ENCODE measurements at regions not wholly inside any gene's neighbourhood (a gene's known extent, or its start where the extent isn't known, plus 50 kb on each side); places are given as distances from the start of the nearest gene placed in this dataset.

DNA sequence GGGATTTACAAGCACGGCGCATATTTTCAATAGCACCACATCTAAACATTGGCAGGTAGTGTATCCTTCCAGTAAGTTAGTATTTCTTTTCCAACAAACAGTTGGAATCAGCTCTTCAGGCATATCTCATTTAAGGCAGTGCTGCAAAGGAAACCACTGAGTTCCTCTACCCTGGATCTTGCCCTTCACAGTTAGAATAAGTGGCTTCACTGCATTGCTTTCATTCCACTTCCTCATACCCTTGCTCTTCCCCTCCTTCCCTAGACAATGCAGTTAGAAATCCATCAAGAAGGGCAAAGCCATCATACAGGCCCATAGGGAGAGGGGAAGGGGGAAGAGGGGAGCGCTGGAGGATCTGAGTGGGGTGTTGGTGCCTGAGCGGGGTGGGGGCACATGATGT lies 173.7 kb downstream of the FBXO15 start:
- TF ChIP-seq, protein P1, sequence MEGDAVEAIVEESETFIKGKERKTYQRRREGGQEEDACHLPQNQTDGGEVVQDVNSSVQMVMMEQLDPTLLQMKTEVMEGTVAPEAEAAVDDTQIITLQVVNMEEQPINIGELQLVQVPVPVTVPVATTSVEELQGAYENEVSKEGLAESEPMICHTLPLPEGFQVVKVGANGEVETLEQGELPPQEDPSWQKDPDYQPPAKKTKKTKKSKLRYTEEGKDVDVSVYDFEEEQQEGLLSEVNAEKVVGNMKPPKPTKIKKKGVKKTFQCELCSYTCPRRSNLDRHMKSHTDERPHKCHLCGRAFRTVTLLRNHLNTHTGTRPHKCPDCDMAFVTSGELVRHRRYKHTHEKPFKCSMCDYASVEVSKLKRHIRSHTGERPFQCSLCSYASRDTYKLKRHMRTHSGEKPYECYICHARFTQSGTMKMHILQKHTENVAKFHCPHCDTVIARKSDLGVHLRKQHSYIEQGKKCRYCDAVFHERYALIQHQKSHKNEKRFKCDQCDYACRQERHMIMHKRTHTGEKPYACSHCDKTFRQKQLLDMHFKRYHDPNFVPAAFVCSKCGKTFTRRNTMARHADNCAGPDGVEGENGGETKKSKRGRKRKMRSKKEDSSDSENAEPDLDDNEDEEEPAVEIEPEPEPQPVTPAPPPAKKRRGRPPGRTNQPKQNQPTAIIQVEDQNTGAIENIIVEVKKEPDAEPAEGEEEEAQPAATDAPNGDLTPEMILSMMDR (IDR thresholded peaks at IDR 0.05): no peak
- TF ChIP-seq POLR2A (IDR thresholded peaks at IDR 0.05): no peak
- no peaks in the 10 kb centered on the region for H3K9me3 ChIP-seq
- DNase-seq: no peak
- H3K27ac ChIP-seq: no peak overlapping the region
- no peak overlapping the region for H3K4me3 ChIP-seq (replicated peaks in 1 of 3)
- 88 to 96% methylated on average over 4 of the region's 4 CpGs for WGBS, 2 donors
- H3K36me3 ChIP-seq: no peaks in the 10 kb centered on the region
- intact Hi-C loops (cut with DNase I): no loop called here
- no peaks in the 10 kb centered on the region for H3K27me3 ChIP-seq
- no peaks in the 10 kb centered on the region for H3K4me1 ChIP-seq

DNA sequence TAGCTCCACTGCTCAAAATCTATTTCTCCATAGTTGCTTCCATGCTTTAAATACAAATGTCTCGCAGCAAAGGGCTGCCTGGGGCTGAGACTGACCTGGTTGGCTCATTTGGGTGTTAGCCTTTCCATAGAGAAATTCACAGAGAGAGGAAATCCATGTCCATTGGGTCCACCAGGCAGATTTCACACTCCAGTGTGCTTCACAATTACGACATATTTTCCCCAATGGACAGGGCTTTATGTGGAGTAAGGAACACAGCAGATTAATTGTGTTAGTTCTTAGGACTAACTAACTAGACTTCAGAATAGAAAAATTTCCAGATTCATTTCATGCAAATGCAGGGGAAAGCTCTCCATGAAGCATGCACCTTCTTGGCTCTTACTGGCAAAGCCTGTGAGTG lies 180.7 kb downstream of the FBXO15 start:
- no peaks in the 10 kb centered on the region for H3K4me1 ChIP-seq
- no peak overlapping the region for H3K27ac ChIP-seq
- no peak overlapping the region for H3K4me3 ChIP-seq (replicated peaks in 1 of 3)
- TF ChIP-seq POLR2A (IDR thresholded peaks at IDR 0.05): no peak
- TF ChIP-seq, protein P1 (IDR thresholded peaks at IDR 0.05): no peak
- H3K9me3 ChIP-seq: no peaks in the 10 kb centered on the region
- H3K36me3 ChIP-seq: no peaks in the 10 kb centered on the region
- intact Hi-C loops (cut with DNase I): no loop called here
- no peak for DNase-seq
- no peaks in the 10 kb centered on the region for H3K27me3 ChIP-seq
- 65 to 80% methylated on average over 2 of the region's 2 CpGs for WGBS, 2 donors

DNA sequence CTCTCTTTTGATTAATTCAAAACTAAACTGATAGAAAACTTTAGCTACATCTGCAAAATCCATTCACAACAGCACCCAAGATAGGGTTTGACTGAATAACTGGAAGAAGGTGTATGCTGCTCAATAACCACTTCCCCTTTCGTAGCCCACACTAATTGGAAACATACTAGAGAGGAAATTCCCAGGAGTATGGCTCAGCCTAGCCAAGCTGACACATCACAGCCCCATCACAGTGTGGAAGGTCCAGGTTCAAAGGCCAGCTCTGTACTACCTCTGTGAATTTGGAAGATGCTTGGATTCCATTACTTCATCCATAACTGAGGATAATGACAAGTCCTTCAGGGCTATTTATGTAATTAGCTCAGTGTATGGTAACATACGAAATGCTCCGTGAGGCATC lies 185.4 kb downstream of the FBXO15 start:
- no peaks in the 10 kb centered on the region for H3K4me1 ChIP-seq
- 64 to 75% methylated on average over 3 of the region's 3 CpGs for WGBS, 2 donors
- H3K27ac ChIP-seq: no peak overlapping the region
- no peak for TF ChIP-seq POLR2A (IDR thresholded peaks at IDR 0.05)
- TF ChIP-seq, protein P1 (IDR thresholded peaks at IDR 0.05): no peak
- no peak overlapping the region for H3K4me3 ChIP-seq (replicated peaks in 1 of 3)
- H3K27me3 ChIP-seq: no peaks in the 10 kb centered on the region
- H3K9me3 ChIP-seq: no peaks in the 10 kb centered on the region
- DNase-seq: no peak
- intact Hi-C loops (cut with DNase I): no loop called here
- H3K36me3 ChIP-seq: no peaks in the 10 kb centered on the region

DNA sequence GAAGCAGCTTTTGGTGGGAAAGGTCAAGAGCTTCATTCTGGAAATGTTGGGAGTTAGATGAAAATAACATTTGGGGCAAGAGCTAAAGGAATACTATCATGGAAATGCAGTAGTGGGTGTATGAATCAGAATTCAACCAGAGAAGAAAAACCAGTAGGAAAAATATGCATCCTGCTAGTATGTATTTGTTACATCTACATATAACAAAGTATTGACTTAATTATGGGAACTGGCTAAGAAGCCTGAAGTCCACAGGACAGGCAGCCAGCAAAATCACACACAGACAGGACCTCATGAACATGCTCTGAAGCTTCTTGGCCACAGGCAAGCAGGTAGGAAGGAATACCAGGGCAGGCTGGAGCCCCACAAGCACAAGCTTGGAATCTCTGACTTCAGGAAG lies 185.8 kb downstream of the FBXO15 start:
- TF ChIP-seq, protein P1 (IDR thresholded peaks at IDR 0.05): no peak
- no peaks in the 10 kb centered on the region for H3K27me3 ChIP-seq
- no peak overlapping the region for H3K27ac ChIP-seq
- no peaks in the 10 kb centered on the region for H3K36me3 ChIP-seq
- intact Hi-C loops (cut with DNase I): no loop called here
- no peak overlapping the region for H3K4me3 ChIP-seq (replicated peaks in 1 of 3)
- no peaks in the 10 kb centered on the region for H3K9me3 ChIP-seq
- DNase-seq: no peak
- H3K4me1 ChIP-seq: no peaks in the 10 kb centered on the region

DNA sequence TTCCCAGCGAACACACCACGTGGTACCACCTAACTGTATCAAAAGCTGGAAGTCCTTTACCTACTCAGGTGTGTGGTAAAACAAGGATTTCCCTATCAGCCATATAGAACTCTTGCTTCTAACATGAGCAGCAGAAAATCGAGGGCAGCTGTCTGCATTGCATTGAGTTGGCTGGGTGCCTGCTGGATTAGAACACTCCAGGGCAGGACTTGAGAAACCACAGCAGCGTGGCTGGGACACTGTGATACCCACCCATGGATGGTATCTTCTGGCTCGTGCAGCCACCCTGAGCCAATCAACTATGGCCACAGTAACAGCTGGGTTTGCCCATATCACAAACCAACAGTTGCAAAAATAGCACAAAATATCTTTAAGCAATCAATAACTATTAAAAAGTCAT lies 188.3 kb downstream of the FBXO15 start:
- no peaks in the 10 kb centered on the region for H3K36me3 ChIP-seq
- no peaks in the 10 kb centered on the region for H3K27me3 ChIP-seq
- WGBS, 2 donors: 23 to 49% methylated on average over 4 to 5 of the region's 5 CpGs
- intact Hi-C loops (cut with DNase I): no loop called here
- no peak overlapping the region for H3K4me3 ChIP-seq (replicated peaks in 1 of 3)
- H3K4me1 ChIP-seq: no peaks in the 10 kb centered on the region
- TF ChIP-seq, protein P1 (IDR thresholded peaks at IDR 0.05): no peak
- TF ChIP-seq POLR2A (IDR thresholded peaks at IDR 0.05): no peak
- DNase-seq: peak in 1 of 2 donors; percentile 21
- H3K9me3 ChIP-seq: no peaks in the 10 kb centered on the region
- H3K27ac ChIP-seq: no peak overlapping the region

Data from thyroid gland (tissue), 4 donors.